Activated CD8-positive, alpha-beta memory T cell treated with anti-CD3 and anti-CD28 coated beads for 4 hours (primary cell): ENCODE measurements at regions not wholly inside any gene's neighbourhood (a gene's known extent, or its start where the extent isn't known, plus 50 kb on each side); places are given as distances from the start of the nearest gene placed in this dataset.

Experiments used
- DNase-seq, 2 donors: peaks; one replicate each; pipeline ENCODE4 v3.0.0-alpha.2; 2020; ENCODE audit warnings: low read depth in 2 of 2

DNA sequence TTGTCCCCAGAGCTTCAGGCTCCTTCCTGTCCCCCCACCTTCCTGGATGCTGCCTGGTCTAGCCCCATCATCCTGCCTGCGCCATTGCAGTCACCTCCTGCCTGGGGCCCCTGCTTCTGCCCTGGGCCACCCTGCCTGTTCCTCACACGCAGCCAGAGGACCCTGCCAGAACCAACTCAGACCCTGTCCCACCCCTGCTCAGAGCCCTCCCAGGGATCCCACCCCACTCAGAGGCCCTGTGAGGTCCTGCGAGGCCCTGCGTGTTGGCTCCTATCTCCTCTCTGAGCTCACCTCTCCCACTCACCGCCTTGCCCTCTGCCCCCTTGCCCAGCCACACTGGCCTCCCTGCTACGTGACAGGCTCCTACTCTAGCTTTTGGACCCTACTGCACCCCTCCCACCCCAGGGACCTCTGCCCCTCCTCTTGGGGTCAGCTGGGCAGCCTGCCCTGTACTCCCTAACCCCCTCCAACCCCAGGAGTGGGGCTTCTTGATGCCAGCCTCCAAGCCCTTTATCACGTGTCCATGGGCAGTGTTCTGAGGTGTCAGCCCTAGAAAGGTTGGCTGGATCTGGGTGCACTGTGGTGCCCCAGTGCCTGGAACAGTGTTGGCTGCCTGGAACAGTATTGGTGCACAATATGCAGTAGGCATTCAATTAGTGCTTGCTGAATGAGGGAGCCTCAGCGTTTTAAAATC is 68.3 kb downstream of the CEBPB start:
- no peak for DNase-seq

DNA sequence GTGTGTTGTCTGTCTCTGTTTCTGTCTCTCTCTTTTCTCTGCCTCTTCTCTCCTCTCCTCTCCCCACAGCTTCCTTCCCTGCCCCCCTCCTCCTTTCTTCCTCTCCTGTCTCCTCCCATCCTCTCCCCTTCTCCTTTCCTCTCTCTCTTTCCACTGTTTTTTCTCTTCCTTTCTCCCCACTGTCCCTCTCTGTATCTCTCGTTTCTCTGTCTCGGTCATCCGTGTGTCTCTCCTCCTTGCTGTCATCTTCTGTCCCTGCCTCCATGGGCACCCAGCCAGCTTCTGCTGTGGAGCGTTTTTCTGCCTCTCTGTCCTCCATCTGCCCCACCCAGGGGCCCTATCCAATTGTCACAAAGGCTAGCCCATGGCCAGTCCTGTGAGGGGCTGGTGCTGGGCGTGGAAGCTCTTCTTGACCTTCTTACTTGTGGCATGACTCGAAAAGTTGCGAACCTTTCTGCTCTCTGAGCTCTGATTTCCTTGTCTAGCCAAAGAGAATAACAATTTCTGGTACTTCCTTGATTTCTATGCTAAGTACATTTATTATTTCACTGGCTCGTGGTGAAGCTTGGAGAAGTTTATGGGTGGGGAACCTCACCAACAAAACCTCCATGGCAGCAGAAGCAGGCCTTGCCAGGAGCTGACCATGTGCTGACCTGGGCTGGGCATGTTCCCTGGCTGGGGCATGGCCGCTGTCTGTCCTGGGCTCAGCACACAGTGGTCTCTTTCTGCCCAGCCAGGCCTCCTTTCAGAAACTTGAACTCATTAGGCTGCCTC is 69.3 kb downstream of the CEBPB start:
- no peak for DNase-seq

DNA sequence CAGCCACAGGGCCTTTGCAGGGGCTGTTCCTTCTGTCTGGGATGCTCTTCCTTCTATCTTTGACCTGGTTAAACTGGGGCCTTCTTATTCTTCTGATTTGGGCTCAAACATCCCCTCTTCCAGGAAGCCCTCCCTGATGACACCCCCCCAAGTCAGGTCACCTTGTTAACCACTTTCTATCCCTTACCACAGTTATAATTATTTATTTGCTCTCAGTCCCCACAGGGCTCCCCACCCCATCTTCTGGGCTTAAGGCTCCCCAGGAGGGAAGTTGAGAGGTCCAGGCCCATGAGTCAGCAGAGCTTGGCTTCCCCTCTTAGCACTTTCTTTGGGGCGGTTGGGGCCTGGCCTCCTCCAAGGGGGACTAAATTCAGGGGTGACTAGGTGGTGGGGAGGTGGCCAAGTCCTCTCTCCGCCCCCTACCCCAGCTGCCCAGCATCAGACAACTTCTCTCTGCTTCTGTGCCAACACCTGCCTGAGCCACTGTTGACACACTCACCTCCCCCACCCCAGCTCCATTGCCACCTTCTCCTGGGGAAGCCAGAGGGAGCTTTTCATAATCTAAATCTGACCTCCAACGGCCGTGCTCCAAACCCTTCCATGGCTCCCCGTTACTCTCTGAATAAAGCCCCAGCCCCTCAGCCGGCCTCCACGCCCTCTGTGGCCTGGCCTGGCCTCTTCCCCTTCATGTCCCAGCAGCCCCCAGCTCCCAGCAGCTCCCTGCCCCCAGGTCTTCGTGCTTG is 70.0 kb downstream of the CEBPB start:
- DNase-seq = no peak

DNA sequence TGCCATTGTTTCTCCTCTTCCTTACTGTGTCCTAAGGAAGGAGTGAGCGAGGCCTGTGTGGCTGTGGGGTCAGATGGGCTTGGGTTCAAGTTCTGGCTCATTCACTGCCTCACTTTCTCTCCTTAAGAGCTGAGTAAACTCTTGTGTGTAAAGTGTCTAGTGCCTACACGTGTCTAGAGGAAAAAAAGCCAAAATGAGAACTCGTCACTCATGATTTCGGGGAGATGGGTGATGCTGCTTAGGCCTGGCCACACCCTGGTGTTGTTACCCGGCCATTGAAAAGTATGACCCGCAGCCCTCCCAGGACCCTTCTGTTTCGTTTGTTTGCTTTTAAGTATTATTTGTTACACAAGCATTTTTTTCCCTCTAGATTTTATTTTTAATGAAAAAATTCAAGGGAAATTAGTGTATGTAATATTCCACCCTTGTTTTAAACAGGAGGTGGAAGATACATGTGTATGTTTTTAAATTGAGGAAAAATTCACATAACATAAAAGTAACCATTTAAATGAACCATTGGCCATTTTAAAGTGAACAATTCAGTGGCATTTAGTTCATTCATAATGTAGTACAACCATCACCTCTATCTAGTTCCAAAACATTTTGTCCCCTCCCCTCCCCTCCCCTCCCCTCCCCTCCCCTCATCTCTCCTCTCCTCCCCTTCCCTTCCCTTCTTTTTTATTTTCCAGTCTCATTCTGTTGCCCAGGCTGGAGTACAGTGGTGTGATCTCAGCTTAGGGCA is 71.0 kb downstream of the CEBPB start:
- no peak for DNase-seq

DNA sequence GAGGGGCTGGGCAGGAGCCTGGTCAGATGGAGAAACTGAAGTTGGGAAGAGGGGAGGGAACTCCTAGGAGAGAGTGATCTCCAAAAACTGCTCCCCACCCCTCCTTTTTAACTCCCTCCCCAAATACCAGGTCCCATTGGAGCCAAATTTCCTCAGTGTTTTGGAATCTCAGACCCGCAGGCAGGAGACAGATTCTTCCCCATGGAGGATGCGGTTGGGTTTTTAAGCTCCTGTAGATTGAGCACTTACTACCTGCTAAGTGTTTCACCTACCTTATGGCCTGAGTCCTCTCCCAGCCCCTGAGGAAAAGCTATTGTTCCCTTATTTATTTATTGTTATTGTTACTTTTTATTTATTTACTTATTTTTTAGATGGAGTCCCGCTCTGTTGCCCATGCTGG is 73.2 kb downstream of the CEBPB start:
- DNase-seq = no peak

DNA sequence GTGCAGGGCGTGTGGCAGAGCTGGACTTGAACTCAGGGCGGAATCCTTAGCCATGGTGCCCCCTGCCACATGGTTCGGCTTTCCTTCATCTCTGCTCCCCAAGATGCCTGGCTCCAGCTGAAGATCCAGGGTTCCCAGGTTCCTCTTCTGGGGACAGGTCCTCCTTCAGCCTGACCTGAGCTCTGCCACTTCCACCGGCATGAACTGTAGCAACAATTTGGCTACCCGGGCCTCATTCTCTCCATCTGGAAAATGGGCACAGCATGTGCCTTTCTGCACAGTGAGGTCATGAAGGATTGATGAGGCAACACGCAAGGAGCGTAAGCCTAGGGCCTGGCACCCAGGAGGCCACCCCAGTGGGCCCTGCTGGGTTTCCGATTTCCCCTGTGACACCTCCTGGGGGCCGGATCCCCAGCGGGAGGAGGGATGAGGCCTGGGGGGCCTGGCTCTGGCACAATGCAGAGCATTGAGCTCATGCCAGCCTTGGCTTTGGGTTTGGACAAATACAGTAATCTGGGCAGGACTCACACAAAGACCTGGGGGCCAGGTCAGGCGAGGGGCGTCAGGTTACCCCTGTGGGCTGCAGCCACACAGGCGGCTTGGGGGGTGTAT is 74.0 kb downstream of the CEBPB start:
- DNase-seq = no peak

DNA sequence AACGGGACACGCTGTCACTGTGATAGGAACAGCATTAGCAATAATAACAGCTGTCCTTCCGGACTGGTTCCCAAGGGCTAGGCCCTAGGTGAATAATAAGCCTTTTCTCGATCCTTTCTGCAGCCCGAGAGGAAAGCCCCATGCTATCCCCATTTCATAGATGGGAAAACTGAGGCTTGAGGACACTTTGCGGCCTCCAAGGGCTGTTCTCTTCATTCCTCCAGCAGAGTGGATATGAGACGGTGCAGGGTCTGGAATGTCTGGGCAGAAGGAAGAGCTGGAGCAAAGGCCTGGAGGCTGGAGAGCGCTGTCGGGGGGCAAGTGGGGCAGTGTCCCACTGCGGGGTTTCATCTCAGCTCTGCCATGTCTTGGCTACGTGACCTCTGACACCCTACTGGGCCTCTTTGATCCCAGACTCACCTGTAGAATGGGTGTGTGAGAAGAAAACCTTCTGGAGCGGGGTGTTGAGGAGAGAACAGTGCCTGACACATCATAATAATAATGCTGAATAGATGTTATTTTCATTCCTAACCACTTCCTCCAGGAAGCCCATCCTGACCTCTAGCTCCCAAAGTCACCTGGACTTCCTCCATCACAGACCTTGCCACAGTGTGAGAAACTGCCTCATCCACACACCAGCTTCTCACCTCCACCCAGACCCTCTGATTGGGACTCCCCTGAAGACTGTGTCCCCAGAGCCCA is 74.8 kb downstream of the CEBPB start:
- DNase-seq = no peak

DNA sequence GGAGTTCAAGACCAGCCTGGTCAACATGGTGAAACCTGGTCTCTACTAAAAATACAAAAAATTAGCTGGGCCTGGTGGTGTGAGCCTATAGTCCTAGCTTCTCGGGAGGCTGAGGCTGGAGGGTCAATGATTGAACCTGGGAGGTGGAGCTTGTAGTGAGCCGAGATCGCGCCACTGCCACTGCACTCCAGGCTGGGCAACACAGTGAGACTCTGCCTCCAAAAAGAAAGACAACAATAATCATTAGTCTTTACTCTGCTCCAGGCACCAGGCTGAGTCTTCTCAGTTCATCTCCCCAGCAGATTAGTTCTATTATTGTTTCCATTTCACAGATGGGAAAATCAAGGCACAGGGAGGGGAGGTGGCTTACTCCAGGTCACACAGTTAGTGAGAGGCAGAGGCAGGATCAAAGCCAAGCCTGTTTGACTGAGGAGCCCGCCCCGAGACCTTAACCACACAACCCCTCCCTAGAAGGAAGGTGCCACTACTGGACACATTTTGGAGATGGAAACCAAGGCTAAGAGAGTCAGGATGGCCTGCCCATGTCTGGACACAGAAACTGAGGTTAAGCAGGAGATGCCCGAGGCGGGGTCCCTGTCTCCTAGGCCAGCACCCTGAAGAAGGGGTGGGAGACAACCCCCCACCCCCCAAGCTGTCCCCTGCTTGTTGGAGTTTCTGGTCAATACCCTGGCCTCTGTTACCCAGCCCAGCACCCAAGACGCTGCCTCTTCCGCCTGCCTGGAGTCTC is 75.8 kb downstream of the CEBPB start:
- no peak for DNase-seq

DNA sequence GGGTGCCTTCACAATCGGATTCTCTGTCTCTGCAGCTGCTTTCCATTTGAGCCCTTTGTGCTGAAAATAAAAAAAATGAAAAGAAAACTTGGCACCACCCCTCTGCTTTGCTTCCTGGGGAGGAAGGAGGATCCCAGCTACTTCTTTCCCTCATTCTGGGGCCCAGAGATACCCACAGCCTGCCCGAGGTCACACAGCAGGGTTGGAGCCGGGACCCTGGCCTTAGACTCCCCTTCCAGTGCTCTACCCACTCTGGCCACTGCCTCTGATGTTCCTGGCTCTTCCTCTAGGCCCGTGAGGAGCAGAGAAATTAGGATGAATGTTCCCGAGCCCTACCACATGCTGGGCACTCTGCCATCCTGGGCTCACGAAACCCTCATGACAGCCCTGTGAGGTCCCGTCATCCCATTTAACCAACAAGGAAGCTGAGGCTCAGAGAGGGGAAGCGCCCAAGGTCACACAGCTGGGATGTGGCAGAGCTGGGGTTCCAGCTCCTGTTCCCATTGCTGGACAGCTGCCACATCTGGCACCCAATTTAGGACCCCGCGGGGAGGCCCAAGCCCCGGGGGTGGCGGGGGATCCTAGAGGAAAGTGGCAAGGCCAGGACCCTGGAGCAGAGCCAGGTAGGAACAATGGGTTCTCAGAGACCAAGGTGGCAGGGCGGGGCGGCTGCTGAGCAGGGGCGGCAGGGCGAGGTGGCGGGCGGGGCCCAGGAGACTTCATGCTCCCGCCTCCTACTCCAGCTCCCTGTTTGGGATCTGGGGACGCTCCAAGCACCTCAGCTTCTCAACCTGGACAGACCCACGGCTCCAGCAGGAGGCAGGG is 76.6 kb downstream of the CEBPB start:
- DNase-seq = no peak

DNA sequence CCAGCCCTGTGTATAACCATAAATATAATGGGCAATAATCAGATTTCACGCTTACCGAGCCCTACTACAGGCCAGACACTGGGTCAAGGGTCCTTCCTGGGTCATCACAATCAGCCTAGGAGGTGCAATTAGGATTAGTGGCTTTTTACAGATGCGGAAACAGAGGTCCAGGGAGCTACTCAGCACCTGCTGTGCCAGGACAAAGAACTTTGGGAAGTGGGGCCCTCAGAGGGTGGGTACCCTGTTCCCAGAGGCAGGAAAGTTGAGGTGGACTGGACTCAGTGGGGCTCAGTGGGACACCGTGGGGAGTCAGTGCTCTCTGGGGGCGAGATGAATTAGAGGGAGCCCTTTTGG is 77.2 kb downstream of the CEBPB start:
- no peak for DNase-seq

DNA sequence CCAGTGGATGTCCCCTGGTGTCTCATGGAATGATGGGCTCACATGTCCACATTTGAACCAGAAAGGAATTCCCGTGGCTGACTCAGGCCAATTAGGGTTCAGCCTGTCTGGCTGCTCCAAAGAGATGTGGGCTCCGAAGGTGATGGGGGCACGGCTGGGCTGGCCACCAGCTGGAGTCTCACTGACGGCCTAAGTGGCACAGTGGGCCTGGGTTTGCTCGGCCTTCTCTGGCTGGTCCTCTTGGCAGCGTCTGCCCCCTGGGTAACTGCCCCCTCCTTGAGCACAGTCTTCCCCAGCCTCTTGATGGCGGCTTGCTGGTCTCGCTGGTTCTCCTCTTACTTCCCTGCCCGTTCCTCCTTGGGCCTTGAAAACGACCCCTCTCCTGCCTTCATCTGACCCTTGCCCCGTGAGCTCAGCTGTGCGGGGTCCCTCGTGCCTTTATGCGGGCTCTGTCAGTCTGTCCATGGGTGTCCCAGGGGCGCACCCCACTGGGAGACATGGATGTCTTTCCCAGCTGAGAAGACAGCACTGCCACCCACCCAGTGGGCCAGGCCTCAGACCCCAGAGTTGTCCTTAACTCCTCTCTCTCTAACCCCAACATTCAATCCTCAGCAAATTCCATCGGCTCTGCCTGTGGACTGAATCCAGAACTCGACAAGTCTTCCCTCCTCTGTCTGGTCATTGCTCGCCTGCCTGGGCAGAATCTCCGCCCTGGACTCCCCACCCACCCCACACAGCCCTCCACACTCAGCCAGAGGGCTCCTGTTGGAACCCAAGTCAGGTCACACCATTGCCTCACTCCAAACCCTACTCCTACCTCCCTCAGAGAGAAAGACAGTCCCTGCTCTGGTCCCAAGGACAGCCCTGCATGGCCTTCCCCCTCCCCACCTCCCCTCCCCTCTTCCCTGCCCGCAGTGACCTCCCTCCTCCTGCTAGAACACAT is 78.7 kb downstream of the CEBPB start:
- DNase-seq = no peak

DNA sequence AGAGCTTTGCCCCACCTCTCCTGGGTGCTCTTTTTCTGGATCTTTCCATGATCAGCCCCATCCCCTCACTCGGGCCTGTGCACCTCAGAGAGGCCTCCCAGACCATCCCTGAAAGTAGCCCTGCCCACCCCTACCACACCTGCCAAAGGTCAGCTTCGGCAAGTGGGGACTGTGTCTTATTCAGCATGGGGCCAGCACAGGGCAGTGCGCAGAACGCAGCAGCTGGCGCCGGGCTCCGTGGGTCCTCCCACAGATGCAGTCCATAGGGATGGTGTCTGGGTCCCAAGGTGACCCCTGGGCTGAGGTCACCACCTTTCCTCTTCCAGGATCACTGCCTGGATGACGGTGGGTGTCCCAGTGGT is 79.4 kb downstream of the CEBPB start:
- no peak for DNase-seq

DNA sequence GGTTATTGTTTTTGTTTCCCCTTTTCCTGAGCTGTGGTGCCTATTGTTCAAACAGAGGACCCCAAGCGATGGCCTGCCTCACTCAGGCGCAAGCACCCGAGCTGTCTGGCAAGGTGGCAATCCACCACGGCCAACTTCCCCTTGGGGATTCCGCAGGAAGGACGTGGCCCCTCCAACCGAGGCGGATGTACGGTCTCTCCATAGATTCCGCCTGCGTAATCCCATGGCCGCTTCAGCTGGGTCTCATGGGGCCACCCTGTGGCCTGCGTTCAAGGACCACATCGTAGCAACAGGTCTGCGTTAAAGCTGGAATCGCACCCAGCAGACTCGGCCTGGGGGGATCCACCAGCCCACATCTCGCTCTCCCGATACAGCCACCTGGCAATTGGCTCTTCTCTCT is 79.9 kb downstream of the CEBPB start:
- no peak for DNase-seq

DNA sequence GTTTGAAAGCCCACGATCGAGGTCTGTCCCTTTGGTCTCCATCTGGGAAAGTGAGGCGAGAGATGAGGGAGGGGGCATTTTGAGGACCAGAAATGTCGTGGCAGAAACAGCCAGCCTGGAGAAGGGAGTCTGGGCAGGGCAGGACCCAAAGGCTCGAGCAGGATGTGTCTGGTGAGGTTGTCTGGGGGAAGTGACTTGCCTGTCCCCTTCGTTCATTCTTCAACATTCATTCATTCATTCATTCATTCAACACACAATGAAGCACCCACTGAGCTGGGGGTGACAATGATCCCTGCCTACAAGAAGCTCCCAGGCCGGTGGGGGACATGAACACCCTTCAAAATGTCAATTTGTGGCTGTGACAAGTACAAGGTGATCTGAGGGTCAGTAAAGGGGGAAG is 80.5 kb downstream of the CEBPB start:
- DNase-seq = no peak

DNA sequence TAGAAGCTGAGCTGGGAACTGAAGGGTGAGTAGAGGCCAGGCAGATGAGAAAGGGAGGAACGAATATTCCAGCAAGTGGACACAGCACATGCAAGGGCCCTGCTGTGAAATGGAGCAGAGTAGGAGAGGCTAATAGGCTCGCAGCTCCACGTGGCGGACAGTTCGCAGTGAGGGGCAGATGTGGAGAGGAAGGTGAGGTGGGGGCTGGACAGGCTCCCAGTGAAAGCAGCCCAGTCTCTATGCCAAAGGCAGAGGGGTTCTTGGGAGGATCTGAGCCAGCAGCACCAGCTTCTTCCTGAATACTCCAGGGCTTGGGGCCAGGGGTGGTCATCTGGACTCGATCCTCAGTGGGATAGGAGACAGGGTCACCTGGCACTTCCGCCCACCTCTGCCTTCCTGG is 81.0 kb downstream of the CEBPB start:
- no peak for DNase-seq

DNA sequence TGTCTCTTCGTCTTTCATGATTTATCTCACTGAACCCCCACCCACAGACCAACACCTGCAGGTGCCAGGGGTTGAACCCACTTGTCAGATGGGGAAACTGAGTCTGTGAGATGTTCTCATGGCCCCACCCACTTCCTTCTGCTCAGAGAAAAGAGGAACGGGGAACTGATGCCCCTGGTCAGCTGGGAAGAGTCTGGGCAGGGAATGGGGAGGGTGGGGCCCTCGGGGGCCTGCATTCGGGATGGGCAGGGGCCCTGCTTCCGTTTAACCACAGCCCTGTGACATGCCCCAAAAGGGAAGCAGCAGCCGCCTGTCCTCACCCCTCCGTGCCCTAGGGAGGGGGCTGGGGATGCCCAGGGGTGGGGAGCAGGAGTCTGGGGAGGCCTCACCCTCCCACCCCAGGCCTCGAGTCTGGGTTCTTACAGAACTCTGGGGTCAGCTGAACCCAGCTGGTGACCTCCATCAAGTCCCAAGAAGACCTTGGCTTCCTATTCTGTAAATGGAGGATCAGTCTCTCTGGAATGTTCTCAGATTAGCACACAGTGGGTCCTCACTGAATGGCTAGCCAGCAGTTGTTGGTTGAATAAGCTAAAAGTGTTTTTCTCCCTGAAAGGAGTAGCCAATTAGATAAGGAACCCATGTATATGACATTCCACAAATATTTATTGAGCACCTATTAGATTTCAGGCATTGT is 81.5 kb downstream of the CEBPB start:
- no peak for DNase-seq

DNA sequence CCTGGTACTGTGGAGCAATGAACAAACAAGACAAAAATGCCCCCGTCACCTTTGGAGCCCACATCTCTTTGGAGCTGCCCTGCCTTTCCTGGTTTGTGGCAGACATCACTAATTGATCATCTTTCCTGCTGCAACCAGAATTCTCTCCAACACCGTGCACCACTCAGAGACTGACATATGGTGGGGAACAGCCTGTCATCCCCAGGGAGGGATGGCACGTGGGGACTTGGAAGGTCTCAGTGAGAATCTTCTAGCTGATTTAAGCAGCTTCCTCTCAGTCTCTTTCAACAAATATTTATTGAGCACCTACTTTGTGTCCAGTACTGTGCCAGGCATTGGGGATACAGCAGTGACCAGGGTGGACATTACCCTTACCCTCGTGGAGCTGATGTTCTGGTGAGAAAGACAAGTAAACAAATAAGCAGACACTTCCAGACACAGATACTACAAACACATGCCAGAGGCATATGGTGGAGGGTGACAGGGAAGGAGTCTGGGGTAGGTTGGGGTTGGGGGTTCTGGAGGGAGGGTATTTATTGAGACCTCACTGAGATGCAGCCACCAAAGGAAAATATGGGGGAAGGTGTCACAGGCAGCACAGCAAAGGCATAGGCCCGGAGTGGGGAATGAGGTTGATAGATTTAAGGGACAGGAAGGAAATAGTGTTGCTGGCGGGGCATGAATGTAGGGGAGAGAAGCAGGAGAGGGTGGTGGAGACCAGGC is 82.3 kb downstream of the CEBPB start:
- DNase-seq = no peak
